ENCODE measurements at regions not wholly inside any gene's neighbourhood (a gene's known extent, or its start where the extent isn't known, plus 50 kb on each side); places are given as distances from the start of the nearest gene placed in this dataset.
"Not testable (repeated sequence)": the region's sequence is repeated elsewhere in the genome, so short reads cannot be mapped to it uniquely, and the experiment has no call there.

DNA sequence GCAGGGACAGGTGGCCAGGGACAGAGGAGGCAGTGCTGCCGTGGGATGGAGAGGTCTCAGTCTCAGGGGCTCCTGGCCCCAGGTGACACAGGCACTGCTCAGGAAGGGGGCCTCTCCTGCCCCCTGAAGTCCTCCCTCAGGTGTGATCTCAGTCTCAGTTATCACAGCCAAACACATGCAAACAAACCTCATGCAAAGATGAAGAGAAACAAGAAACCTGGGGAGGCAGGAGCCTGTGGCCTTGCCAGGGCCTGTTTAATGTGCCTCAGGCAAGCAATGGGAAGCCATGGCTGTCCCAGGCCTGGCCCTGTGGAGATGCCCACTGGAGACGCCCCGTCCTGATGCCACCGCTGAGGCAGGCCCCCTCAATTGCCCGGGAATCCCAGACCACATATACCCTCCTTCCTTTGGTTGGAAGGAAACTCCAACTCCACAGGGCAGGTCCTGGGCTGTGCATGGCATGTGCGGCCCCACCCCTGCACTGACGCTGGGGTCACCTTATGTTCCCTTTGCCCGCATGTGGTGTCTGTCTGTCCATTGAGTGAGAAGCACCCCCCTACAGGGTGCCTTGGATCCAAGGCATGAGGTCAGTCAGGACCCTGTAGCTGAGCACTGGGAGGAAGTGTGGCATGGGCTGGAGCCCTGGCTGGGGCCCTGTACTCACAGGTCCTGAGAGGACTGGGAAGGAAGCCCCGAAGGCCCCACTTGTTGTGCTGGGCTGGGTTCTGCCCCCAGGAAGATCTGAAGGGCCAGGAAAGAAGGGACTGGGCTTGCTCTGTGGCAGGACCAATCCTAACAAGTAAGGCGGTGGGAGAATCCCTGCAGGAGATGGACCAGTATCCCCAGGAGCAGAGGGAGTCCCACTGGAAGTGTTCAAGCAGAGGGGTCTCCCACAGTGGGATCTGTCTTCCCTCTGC is 68.8 kb upstream of the RAB6C start:
- DNase-seq (ENCODE audit: extremely low read depth, low read depth, low spot score) = no peak

DNA sequence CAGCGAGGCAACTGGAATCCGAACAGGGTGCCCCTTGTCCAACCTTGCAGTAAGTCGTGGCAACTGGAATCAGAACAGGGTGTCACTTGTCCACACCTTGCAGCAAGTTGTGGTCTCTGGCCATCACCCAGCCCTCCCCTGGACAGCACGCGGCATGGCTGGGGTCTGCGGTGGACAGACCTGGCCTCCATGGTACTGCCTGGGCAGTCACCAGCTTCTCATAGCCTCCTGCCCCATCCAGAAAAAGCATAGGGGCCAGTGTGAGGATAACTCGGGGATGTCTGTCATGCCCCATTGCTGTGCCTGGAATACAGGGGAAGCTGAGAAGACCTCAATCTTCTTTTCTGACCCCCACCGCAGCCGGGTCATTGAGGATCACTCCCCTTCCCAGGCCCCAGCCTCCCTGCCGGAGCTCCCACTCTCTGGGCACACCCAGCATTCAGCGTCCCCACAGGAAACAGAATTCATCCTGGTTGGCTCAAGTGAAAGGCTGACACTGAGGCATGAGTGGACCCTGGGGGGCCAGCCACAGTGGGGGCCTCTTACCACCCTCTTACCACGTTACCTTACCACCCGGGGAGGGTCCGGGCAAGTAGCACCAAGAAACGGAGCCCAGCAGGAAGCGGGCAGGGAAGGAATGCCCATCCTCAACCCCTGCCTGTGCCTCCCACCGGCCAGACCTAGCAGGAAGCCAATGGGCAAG is 68.0 kb upstream of the RAB6C start:
- no peak for DNase-seq (ENCODE audit: extremely low read depth, low read depth, low spot score)

DNA sequence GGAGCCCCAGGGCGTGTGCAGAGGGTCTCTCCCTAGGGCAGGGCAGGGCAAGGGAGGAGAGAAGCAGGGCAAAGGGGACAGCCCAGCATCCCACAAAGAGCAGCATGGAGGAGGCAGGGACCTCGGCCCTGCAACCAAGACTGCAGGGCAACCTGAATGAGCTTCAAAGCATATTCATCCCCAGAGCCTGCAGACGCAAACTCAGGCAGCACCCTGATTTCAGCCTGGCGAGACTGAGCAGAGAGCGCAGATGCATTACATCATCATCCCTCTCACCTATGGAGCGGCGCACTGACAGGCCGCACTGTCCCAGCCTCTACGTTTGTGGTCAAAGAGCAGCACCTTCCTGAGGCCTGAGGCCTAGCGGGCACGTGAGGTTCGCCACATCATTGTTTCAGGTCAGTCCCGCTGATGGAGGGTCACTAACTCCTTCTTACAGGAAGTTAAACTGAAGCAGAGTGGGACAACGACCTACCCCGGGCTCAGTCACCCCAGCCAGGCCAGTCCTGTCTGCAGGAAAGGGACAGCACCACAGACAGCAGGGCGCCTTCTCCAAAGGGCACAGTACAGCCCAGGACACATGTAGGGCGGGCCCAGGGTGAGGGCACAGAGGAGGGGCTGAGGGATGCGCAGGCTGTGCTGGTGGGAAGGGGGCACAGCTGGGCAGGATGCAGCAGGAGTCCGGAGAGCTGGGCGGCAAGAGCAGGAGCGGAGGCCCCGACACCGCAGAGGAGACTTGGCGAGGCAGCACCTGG is 67.2 kb upstream of the RAB6C start:
- DNase-seq (ENCODE audit: extremely low read depth, low read depth, low spot score) = no peak

DNA sequence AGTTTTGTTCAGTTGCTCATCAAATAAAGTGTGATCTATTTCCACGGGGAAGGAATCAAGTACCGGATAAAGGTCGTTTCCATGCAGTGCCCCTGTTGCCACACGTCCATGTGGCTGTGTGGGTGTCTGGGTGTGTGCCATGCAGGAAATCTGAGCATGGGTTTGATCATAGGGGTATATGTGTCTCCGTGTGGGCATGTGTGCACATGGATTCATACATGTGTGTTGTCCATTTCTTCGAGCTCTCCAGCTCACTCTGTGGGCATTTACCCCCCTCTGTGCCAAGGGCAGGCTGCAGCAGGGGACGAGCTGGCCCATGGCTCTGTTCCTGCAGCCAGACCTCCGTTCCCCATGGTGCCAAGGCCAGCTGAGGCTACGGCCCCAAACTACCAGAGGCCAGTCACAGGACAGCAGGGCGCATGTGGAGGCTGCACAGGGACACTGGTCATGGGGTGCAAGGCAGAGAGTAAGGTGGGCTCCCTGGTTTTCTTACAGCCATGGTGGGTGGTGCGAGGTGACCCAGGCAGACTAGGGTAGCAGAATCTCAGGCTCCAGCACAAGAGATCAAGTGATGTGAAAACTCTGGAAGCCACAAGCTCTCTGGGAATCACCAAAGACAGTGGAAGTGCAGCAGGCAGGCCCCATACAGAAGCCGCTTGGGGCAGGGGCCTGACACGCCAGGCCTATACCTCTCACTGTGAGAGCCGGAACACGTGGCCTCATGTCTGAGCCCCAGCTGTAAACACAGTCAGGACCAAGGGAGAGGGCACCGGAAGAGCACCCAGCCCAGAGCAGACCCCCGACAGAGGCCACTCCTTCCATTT is 66.4 kb upstream of the RAB6C start:
- no peak for DNase-seq (ENCODE audit: extremely low read depth, low read depth, low spot score)

DNA sequence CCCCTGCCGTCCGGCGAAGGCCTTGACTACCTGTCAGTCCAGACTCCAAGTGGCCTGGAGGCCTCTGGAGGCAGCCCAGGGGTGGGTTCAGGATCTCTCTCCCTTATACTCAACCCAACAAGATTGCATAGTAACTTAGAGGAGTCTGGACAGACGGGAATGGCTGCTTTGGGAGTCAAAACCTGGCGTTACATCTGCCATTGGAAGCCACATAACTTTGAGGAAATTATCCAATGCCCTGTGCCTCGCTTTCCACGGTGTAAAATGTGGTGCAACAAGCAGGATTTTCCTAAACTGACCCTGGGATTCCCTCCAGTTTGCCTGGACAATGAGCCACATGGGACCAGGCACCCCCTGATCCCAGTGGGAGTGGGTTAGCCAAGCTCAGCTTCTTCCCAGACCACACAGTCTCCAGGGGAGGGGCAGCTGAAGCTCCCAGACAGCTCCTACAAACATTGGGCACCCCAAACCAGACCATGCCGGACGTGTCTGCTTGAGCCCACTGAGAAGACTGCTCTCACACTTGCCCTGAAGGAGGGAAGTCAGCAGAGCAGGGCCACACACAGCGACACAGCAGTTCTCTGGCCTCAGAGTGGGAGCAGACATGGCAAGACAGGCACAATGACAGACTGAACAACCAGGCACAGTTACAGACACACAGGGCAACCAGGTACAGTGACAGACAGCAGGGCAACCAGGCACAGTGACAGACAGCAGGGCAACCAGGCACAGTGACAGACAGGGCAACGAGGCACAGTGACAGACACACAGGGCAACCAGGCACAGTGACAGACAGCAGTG is 65.6 kb upstream of the RAB6C start:
- DNase-seq (ENCODE audit: extremely low read depth, low read depth, low spot score) = no peak

DNA sequence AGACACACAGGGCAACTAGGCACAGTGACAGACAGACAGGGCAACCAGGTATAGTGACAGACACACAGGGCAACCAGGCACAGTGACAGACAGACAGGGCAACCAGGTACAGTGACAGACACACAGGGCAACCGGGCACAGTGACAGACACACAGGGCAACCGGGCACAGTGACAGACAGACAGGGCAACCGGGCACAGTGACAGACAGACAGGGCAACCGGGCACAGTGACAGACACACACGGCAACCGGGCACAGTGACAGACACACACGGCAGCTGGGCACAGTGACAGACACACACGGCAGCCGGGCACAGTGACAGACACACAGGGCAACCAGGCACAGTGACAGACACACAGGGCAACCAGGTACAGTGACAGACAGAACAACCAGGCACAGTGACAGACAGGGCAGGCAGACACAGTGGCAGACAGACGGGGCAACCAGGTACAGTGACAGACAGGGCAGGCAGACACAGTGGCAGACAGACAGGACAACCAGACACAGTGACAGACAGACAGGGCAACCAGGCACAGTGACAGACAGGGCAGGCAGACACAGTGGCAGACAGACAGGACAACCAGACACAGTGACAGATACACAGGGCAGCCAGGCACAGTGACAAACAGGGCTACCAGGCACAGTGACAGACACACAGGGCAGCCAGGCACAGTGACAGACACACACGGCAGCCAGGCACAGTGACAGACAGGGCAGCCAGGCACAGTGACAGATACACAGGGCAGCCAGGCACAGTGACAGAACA is 64.7 kb upstream of the RAB6C start:
- DNase-seq (ENCODE audit: extremely low read depth, low read depth, low spot score) = no peak

DNA sequence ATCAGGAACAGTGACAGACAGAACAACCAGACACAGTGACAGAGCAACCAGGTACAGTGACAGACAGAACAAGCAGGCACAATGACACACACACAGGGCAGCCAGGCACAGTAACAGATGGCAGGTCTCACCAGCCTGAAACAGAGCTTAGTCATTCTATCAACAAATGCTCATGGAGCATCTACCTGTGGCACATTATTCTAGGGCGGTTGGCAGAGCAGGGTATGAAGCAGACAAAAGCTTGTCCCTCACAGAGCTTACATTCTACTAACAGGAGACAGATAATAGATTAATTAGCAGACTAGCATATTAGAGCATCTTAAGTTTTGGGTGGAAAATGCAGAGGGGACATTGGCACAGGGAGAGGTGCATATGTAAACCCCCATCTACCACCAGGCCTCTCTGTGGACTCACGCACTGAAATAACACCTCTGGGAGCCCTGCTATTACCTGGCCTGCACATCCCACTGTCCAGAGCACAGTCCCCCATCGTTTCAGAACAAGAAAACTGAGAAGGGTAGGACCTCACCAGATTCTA is 64.1 kb upstream of the RAB6C start:
- no peak for DNase-seq (ENCODE audit: extremely low read depth, low read depth, low spot score)

DNA sequence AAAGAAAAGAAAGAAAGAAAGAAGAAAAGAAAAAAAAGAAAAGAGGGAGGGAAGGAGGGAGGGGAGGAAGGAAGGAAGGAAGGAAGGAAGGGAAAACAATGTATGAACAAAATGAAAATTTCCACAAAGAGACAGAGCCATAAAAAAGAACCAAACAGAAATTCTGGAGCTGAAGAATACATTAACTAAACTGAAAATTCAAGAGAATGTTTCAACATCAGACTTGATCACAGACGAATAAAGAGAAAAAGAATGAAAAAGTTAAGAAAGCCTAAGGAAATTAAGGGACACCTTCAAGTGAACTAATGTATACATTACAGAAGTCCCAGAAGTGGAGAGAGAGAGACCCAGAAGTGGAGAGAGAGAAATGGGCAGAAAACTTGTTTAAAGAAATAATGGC is 60.9 kb upstream of the RAB6C start:
- DNase-seq (ENCODE audit: extremely low read depth, low read depth, low spot score) = no peak

DNA sequence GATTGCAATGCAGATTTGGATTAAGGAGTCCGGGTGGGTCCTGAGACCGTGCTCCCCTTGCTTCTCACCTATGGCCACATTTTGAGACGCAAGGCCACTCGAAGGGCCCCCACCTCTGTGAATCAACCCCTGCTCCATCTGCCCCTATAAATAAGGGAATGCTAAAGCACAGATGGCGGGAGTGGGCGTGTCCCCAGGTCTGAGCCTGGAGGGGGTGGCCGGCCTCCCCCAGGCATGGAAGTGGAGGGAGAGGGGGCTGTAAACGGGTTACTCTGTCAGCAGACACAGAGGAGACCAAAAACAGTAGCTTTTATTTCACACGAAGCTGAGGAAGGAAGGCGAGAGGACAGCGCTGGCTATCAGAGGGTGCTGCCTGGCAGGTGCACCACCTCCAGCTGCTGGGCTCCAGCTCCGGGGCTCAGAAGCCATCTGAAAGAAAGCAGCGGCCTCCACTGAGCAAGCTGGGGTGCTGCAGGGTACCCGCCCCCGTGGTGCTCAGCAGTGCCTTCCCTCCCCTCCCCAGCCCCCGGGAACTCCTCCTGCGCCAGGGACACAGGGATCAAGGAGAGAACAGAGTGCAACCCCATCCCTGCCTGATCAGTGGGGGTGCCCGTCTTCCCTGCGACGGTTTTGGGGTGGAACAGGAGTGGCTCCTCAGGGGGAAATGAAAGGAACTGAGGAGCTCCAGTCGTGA is 56.7 kb upstream of the RAB6C start:
- no peak for DNase-seq (ENCODE audit: extremely low read depth, low read depth, low spot score)

DNA sequence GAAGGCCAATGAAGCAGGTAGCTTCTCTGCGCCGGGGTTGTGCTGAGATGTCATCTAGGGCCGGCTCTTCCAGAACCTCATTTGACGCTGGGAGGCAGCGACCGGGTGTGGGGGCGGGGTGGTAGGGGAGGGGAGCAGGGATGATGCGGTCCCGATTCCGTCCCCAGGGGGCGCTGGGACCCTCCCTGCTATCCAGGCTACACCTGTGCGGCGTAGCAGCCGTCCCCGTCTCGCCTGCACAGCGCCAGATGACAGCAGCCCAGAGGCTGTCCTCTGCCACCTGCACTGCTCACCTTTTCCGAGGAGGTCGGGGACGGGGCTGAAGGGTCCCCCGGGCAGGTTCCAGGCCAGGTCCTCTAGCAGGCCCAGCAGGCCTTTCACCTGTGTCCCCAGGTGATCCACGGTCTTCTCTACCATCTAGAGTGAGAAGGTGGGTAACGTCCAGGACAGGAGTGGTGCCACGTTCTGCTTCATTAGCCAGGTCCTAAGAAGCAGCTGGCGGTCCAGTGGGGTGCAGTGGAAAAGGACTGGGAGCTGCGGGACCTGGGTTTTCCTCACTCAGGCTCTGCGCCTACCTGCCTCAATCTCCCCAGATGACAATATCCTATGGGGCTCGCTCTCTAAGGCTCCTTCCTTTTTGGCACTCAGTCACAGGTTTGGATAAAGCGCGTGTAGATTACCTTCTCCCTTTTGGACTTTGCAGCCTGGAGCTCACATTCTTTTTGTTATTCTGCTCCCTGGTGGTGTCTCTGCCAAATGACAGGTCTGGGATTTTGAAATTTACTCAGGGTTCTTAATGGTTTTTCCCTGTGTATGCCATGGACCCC is 56.0 kb upstream of the RAB6C start:
- DNase-seq (ENCODE audit: extremely low read depth, low read depth, low spot score) = no peak

DNA sequence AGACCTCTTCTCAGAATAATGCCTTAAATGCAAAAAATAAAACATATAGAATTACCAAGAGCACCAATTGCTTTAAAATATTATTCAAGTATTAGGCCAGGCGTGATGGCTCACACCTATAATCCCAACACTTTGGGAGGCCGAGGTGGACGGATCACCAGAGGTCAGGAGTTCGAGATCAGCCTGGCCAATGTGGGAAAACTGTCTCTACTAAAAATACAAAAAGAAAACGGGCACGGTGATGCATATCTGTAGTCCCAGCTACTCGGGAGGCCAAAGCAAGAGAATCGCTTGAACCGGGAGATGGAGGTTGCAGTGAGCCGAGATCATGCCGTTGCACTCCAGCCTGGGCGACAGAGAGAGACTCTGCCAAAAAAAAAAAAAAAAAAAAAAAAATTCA is 55.4 kb upstream of the RAB6C start:
- DNase-seq (ENCODE audit: extremely low read depth, low read depth, low spot score) = not testable (repeated sequence)

DNA sequence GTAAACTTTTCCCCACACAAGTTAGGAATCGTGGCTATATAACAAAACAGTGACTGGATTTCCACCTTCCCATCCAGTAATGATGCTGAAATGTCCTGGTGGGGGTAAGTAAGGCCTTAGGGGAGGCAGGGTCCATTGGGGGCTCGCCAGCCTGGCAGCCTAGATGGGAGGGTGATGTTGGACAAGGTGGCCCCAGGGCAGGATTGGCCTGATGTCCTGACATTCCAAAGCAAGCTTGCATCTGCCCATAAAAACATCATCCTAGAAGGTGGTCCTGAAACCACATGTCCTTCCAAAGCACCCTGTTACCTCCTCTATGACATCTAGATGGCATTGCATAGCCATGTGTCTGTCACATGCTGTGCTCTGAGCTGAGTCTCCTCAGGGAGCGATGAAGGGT is 54.1 kb upstream of the RAB6C start:
- no peak for DNase-seq (ENCODE audit: extremely low read depth, low read depth, low spot score)

DNA sequence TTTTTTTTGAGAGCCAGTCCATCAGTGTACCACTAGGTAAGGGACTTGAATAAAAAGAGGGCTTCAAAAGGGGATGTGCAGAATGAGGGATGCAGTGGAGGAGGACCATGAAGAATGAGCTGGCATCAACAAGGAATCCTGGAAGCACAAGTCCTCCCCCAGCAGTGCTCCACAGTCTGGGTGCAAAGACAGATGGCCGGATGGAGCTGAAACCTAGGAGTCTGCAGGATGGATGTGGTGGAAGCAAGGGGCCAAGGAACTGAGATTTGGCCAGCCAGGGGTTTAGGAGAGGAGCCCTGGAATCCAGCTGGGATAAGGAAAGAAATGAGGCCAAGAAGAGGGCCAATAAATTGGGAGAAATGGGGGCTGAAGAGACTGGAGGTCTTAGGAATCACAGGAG is 51.8 kb upstream of the RAB6C start:
- DNase-seq (ENCODE audit: extremely low read depth, low read depth, low spot score) = no peak

DNA sequence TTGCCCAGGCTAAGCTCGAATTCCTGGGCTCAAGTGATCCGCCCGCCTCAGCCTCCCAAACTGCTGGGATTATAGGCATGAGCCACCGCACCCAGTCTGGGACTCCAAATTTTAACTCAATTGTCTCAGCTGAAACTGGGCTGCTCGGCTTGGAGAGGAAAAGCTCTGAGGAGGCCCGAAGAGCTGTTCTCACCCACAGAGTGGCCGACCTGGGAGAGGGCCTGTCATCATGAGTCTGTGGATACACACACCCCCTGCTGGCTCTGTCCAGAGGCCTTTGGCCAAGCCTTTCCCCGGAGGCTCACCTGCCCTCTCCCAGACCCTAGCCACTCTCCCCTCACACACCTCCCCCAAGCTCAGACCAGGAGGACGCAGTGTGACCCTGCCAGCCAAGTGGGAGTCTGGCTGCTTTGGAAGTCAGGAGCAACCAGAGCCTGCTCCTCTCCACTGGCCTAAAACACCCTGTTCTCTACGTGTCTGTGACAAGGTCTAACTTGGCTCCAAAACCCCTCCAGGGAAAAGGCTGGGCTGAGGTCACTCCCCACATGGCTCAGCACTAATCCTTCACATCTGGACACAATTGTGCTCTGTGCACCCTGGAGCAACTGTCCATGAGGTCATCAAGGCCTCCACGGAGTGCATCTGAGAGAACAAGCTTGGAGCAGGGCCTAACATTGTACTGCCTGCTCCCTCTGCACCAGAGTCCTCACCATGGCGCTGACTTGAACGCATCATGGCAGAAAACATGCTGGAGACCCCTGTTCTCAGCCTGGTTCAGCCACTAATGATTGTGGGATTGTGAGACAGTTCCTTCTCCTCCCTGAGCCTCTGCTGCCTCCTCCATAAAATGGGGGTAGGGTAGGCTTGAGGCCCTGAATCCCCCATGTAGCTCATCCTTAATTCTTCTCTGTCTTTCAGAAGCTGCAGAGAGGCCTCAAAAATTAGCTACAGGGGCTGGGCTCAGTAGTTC is 49.9 kb upstream of the RAB6C start:
- DNase-seq (ENCODE audit: extremely low read depth, low read depth, low spot score) = no peak
